ENCODE measurements at regions not wholly inside any gene's neighbourhood (a gene's known extent, or its start where the extent isn't known, plus 50 kb on each side); places are given as distances from the start of the nearest gene placed in this dataset.

- Histone ChIP-seq H3K4me3 (ENCODE audit: low read length) (no peak overlapping the region), H3K4me1 (ENCODE audit: insufficient read depth, low read length) (no peaks in the 10 kb centered on the region), H3K27me3 (ENCODE audit: control insufficient read depth in 1 of 2, insufficient read depth in 2 of 2, low read length in 2 of 2) (peaks cover 0 to 4% of the 10 kb centered on the region in 2 experiments), H3K9me3 (ENCODE audit: control insufficient read depth in 1 of 2, insufficient read depth in 1 of 2, low read length in 2 of 2) (no peaks in the 10 kb centered on the region), H3K36me3 (ENCODE audit: insufficient read depth, low read length) (no peaks in the 10 kb centered on the region), H3K27ac (ENCODE audit: low read depth in 1 of 2, low read length in 2 of 2) (no peak overlapping the region)
- Mint-ChIP-seq H3K27ac (no peak overlapping the region), H3K9me3 (no peaks in the 10 kb centered on the region), H3K4me3 (no peak overlapping the region), H3K27me3 (peaks cover 15% of the 10 kb centered on the region), H3K36me3 (ENCODE audit: low read depth) (no peaks in the 10 kb centered on the region), H3K4me1 (ENCODE audit: low read depth) (no peaks in the 10 kb centered on the region)
- no peak for DNase-seq
- CTCF ChIA-PET: no interaction called here
- POLR2A ChIA-PET: no interaction called here
- TF ChIP-seq CTCF (IDR thresholded peaks at IDR 0.05): no peak
- intact Hi-C loops (cut with DNase I, micrococcal nuclease): no loop called here
- no peak for ATAC-seq (ENCODE audit: poor library complexity)
Measured at GRCh38 chr12:3353621-3354020, 137.4 kb upstream of the PRMT8 start.

DNA sequence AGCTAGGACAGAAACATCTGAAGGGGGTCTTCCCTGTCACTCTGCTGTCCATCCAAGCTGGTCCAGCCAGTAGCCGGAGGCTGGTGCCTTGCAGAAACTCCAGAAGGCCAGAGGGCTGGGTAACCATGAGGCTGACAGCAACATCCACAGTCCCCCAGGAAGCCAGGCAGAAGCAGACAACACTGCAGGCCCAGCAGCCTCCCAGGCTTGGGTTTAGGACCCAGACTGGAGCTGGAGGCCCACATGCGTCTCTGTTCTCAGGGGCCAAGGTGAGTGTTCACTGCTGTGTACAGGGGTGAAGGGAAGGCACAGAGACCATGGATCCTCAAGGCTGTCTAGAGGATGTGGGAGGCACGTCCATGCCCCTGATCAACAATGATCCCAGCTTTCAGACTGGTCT, 136.4 kb upstream of the PRMT8 start:
- peaks cover 13% of the 10 kb centered on the region for H3K27me3 Mint-ChIP-seq
- peaks cover 0 to 4% of the 10 kb centered on the region in 2 experiments for H3K27me3 ChIP-seq (ENCODE audit: control insufficient read depth in 1 of 2, insufficient read depth in 2 of 2, low read length in 2 of 2)
- no peaks in the 10 kb centered on the region for H3K4me1 Mint-ChIP-seq (ENCODE audit: low read depth)
- no peaks in the 10 kb centered on the region for H3K4me1 ChIP-seq (ENCODE audit: insufficient read depth, low read length)
- no peak overlapping the region for H3K27ac Mint-ChIP-seq
- no peak overlapping the region for H3K4me3 ChIP-seq (ENCODE audit: low read length)
- H3K9me3 ChIP-seq (ENCODE audit: control insufficient read depth in 1 of 2, insufficient read depth in 1 of 2, low read length in 2 of 2): no peaks in the 10 kb centered on the region
- no peaks in the 10 kb centered on the region for H3K36me3 Mint-ChIP-seq (ENCODE audit: low read depth)
- ChIA-PET CTCF (no interaction called here), POLR2A (no interaction called here)
- H3K27ac ChIP-seq (ENCODE audit: low read depth in 1 of 2, low read length in 2 of 2): no peak overlapping the region
- intact Hi-C loops (cut with DNase I, micrococcal nuclease): no loop called here
- H3K4me3 Mint-ChIP-seq: no peak overlapping the region
- no peaks in the 10 kb centered on the region for H3K9me3 Mint-ChIP-seq
- ATAC-seq (ENCODE audit: poor library complexity) (no peak), DNase-seq (no peak)
- TF ChIP-seq CTCF (IDR thresholded peaks at IDR 0.05): no peak
- H3K36me3 ChIP-seq (ENCODE audit: insufficient read depth, low read length): no peaks in the 10 kb centered on the region

DNA sequence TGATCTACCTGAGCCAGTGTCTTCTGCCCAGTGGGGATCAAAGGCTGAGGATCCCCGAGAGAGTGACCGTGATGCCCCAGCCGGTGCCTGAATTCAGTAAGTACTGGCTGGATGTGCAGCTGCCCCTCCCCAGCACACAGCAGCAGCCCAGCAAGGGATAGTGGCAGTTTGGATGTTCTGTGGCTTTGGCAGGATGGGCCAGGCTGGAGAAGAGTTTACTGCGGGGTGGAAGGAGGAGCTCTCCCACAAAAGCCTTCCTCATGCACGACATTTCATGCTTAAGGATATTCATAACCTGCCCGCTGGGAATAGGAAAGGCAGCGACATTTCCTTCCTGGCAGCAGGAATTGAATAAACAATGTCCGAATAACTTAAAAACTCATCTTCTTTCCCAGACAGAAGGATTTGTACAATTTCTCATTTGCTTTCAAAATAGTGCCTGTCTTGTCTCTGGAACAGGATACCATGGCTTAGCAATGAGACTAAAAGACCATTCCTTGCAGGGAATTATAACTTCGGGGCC, 135.6 kb upstream of the PRMT8 start:
- no peak overlapping the region for H3K4me3 Mint-ChIP-seq
- no peaks in the 10 kb centered on the region for H3K9me3 ChIP-seq (ENCODE audit: control insufficient read depth in 1 of 2, insufficient read depth in 1 of 2, low read length in 2 of 2)
- H3K27me3 Mint-ChIP-seq: peaks cover 10% of the 10 kb centered on the region
- H3K9me3 Mint-ChIP-seq: no peaks in the 10 kb centered on the region
- H3K27ac ChIP-seq (ENCODE audit: low read depth in 1 of 2, low read length in 2 of 2): no peak overlapping the region
- CTCF ChIA-PET: no interaction called here
- TF ChIP-seq CTCF (IDR thresholded peaks at IDR 0.05): no peak
- H3K27ac Mint-ChIP-seq: no peak overlapping the region
- no peaks in the 10 kb centered on the region for H3K36me3 Mint-ChIP-seq (ENCODE audit: low read depth)
- H3K4me1 ChIP-seq (ENCODE audit: insufficient read depth, low read length): no peaks in the 10 kb centered on the region
- DNase-seq (no peak), ATAC-seq (ENCODE audit: poor library complexity) (no peak)
- no peaks in the 10 kb centered on the region for H3K4me1 Mint-ChIP-seq (ENCODE audit: low read depth)
- intact Hi-C loops (cut with DNase I, micrococcal nuclease): no loop called here
- H3K27me3 ChIP-seq (ENCODE audit: control insufficient read depth in 1 of 2, insufficient read depth in 2 of 2, low read length in 2 of 2): peaks cover 0 to 2% of the 10 kb centered on the region in 2 experiments
- H3K4me3 ChIP-seq (ENCODE audit: low read length): no peak overlapping the region
- POLR2A ChIA-PET: no interaction called here
- H3K36me3 ChIP-seq (ENCODE audit: insufficient read depth, low read length): no peaks in the 10 kb centered on the region

All from CD4-positive, alpha-beta T cell (primary cell).